Uterus (tissue), 2 donors: ENCODE measurements at regions not wholly inside any gene's neighbourhood (a gene's known extent, or its start where the extent isn't known, plus 50 kb on each side); places are given as distances from the start of the nearest gene placed in this dataset.

ENCODE experiments used
- CTCF ChIP-seq, 4 experiments: fragments of 200-600 bp in 2 of 4; fragments of 450-650 bp in 2 of 4; sonication (generic) in 2 of 4; IDR thresholded peaks; one replicate each; pipeline ENCODE4 v1.5.1; 2016 to 2019; ENCODE audit warnings: antibody characterized with exemption in 4 of 4, mild to moderate bottlenecking in 2 of 4, moderate library complexity in 1 of 4
- POLR2A ChIP-seq, 2 donors: fragments of 450-650 bp; IDR thresholded peaks; one replicate each; pipeline ENCODE4 v1.6.1; 2016; ENCODE audit warnings: antibody characterized with exemption in 2 of 2, mild to moderate bottlenecking in 1 of 2, moderate library complexity in 1 of 2

GRCh38 chr4:126637706-126638105 is 995.1 kb upstream of the INTU start:
- no peak for TF ChIP-seq CTCF (IDR thresholded peaks at IDR 0.05)
- TF ChIP-seq POLR2A (IDR thresholded peaks at IDR 0.05) = no peak
